Upper lobe of left lung (tissue), 6 donors: ENCODE measurements at regions not wholly inside any gene's neighbourhood (a gene's known extent, or its start where the extent isn't known, plus 50 kb on each side); places are given as distances from the start of the nearest gene placed in this dataset.

Experiments used
- ATAC-seq, 2 donors: fragments of 200-7000 bp; cut with Tn5 transposase; one replicate each; pipeline ENCODE4 v1.9.1; 2022; ENCODE audit warnings: mild to moderate bottlenecking in 2 of 2, moderate library complexity in 2 of 2; ENCODE audit not compliant: low FRiP score in 2 of 2
- DNase-seq, 2 donors: peaks; one replicate each; pipeline ENCODE4 v3.0.0-alpha.2; 2019 to 2020
- H3K27ac ChIP-seq, 4 donors: fragments of 200-600 bp; sonication (generic); one replicate each; pipeline ENCODE4 v1.5.1; 2016 to 2019
- H3K27me3 ChIP-seq, 4 donors: fragments of 200-600 bp; sonication (generic); one replicate each; pipeline ENCODE4 v1.5.1; 2017 to 2019
- H3K36me3 ChIP-seq, 4 donors: fragments of 200-600 bp; sonication (generic); one replicate each; pipeline ENCODE4 v1.5.1; 2016 to 2019
- H3K4me1 ChIP-seq, 4 donors: fragments of 200-600 bp; sonication (generic); one replicate each; pipeline ENCODE4 v1.5.1; 2018 to 2019
- H3K4me3 ChIP-seq, 4 donors: fragments of 200-600 bp; sonication (generic); one replicate each; pipeline ENCODE4 v1.5.1; 2017 to 2019; ENCODE audit warnings: mild to moderate bottlenecking in 2 of 4, moderate library complexity in 1 of 4
- H3K9me3 ChIP-seq, 4 donors: fragments of 200-600 bp; sonication (generic); one replicate each; pipeline ENCODE4 v1.5.1; 2018 to 2019
- CTCF ChIP-seq, 6 experiments: fragments of 450-650 bp in 4 of 6; fragments of 200-600 bp in 2 of 6; sonication (generic) in 2 of 6; IDR thresholded peaks; one replicate each; pipeline ENCODE4 v1.5.1; 2016 to 2019; ENCODE audit warnings: antibody characterized with exemption in 6 of 6
- EP300 ChIP-seq, 4 donors: sonication (generic); formaldehyde crosslinking; IDR thresholded peaks; one replicate each; pipeline ENCODE4 v1.5.1; 2017; ENCODE audit warnings: antibody characterized with exemption in 4 of 4, control low read depth in 2 of 4
- POLR2A ChIP-seq, 4 donors: fragments of 450-650 bp; IDR thresholded peaks; one replicate each; pipeline ENCODE4 v1.5.1; 2016 to 2017; ENCODE audit warnings: antibody characterized with exemption in 4 of 4, mild to moderate bottlenecking in 2 of 4
- POLR2AphosphoS5 ChIP-seq, 2 donors: sonication (generic); formaldehyde crosslinking; IDR thresholded peaks; one replicate each; pipeline ENCODE4 v1.5.1; 2017; ENCODE audit warnings: antibody characterized with exemption in 2 of 2
- WGBS, 2 donors: methylation state at CpG; one replicate each; pipeline ENCODE4 v1.1.5; 2017 to 2018; 5-methylcytosine and 5-hydroxymethylcytosine counted together
- donor health status: DM: no; HTN: no; CAD: no; lungs with moderate emphysema.
- donor health status: DM: no; HTN: yes; CAD: no; lungs with severe emphysema.

GRCh38 chr5:112681481-112681908 is 56.2 kb upstream of the APC start:
- DNase-seq (no peak), ATAC-seq (no peak)
- no peaks in the 10 kb centered on the region for H3K4me1 ChIP-seq
- H3K27me3 ChIP-seq, result no peaks in the 10 kb centered on the region
- no peaks in the 10 kb centered on the region for H3K9me3 ChIP-seq
- H3K4me3 ChIP-seq, result no peak overlapping the region
- H3K36me3 ChIP-seq, result no peaks in the 10 kb centered on the region
- 59 to 71% methylated on average over 1 of the region's 1 CpG for WGBS, 2 donors
- H3K27ac ChIP-seq, result no peak overlapping the region
- no peak for TF ChIP-seq CTCF (IDR thresholded peaks at IDR 0.05)
- TF ChIP-seq POLR2AphosphoS5 (IDR thresholded peaks at IDR 0.05), result no peak
- no peak for TF ChIP-seq POLR2A (IDR thresholded peaks at IDR 0.05)

- TF ChIP-seq EP300 (IDR thresholded peaks at IDR 0.05) (no peak), POLR2A (IDR thresholded peaks at IDR 0.05) (no peak), CTCF (IDR thresholded peaks at IDR 0.05) (no peak), POLR2AphosphoS5 (IDR thresholded peaks at IDR 0.05) (no peak)
- Histone ChIP-seq H3K4me3 (no peak overlapping the region), H3K27me3 (no peaks in the 10 kb centered on the region), H3K27ac (no peak overlapping the region), H3K9me3 (no peaks in the 10 kb centered on the region), H3K4me1 (no peaks in the 10 kb centered on the region), H3K36me3 (no peaks in the 10 kb centered on the region)
- ATAC-seq, result no peak
- no peak for DNase-seq
- 83% methylated on average over 3 of the region's 3 CpGs for WGBS, 2 donors
These were observed 55.0 kb upstream of the APC start for GRCh38 chr5:112682621-112683061.

- DNase-seq, result no peak
- H3K27me3 ChIP-seq, result no peaks in the 10 kb centered on the region
- no peak overlapping the region for H3K27ac ChIP-seq
- H3K9me3 ChIP-seq, result no peaks in the 10 kb centered on the region
- ATAC-seq, result no peak
- H3K4me1 ChIP-seq, result no peaks in the 10 kb centered on the region
- H3K36me3 ChIP-seq, result no peaks in the 10 kb centered on the region
- TF ChIP-seq EP300 (IDR thresholded peaks at IDR 0.05) (no peak), POLR2AphosphoS5 (IDR thresholded peaks at IDR 0.05) (no peak), CTCF (IDR thresholded peaks at IDR 0.05) (no peak), POLR2A (IDR thresholded peaks at IDR 0.05) (no peak)
- H3K4me3 ChIP-seq, result no peak overlapping the region
- 46 to 68% methylated on average over 1 of the region's 1 CpG for WGBS, 2 donors
These were observed 53.6 kb upstream of the APC start for GRCh38 chr5:112684121-112684520.

GRCh38 chr5:112684737-112685136 is 52.9 kb upstream of the APC start:
- Histone ChIP-seq H3K9me3 (no peaks in the 10 kb centered on the region), H3K27me3 (no peaks in the 10 kb centered on the region), H3K4me1 (no peaks in the 10 kb centered on the region), H3K4me3 (no peak overlapping the region), H3K27ac (peak overlapping the region in 1 of 4 donors; percentile 54), H3K36me3 (no peaks in the 10 kb centered on the region)
- peak; percentile 61 to 72 for ATAC-seq
- no peak for DNase-seq
- WGBS, 2 donors, result 65 to 84% methylated on average over 4 of the region's 4 CpGs
- TF ChIP-seq POLR2A (IDR thresholded peaks at IDR 0.05) (no peak), EP300 (IDR thresholded peaks at IDR 0.05) (no peak), POLR2AphosphoS5 (IDR thresholded peaks at IDR 0.05) (no peak), CTCF (IDR thresholded peaks at IDR 0.05) (no peak)

- ATAC-seq, result no peak
- no peaks in the 10 kb centered on the region for H3K27me3 ChIP-seq
- H3K27ac ChIP-seq, result peak overlapping the region in 2 of 4 donors; percentile 13 to 54
- DNase-seq, result no peak
- no peak overlapping the region for H3K4me3 ChIP-seq
- TF ChIP-seq EP300 (IDR thresholded peaks at IDR 0.05), result no peak
- TF ChIP-seq CTCF (IDR thresholded peaks at IDR 0.05), result no peak
- no peak for TF ChIP-seq POLR2AphosphoS5 (IDR thresholded peaks at IDR 0.05)
- no peak for TF ChIP-seq POLR2A (IDR thresholded peaks at IDR 0.05)
- H3K36me3 ChIP-seq, result no peaks in the 10 kb centered on the region
- H3K9me3 ChIP-seq, result no peaks in the 10 kb centered on the region
- no peaks in the 10 kb centered on the region for H3K4me1 ChIP-seq
These were observed 52.3 kb upstream of the APC start for GRCh38 chr5:112685386-112685785.
